ENCODE measurements at regions not wholly inside any gene's neighbourhood (a gene's known extent, or its start where the extent isn't known, plus 50 kb on each side); places are given as distances from the start of the nearest gene placed in this dataset.

- TF ChIP-seq PATZ1 (CRISPR knock-in tag; IDR thresholded peaks at IDR 0.05; ENCODE audit: borderline replicate concordance) (no peak), ESRRG (CRISPR knock-in tag; IDR thresholded peaks at IDR 0.05) (no peak)
These were observed 1002.9 kb upstream of the IGFBP7 start (continued) for GRCh38 chr4:58113126-58113525.

- no peak for TF ChIP-seq ZFP3 (CRISPR knock-in tag; IDR thresholded peaks at IDR 0.05)
- no peak for TF ChIP-seq ZNF565 (CRISPR knock-in tag; conservative IDR thresholded peaks at IDR 0.05; ENCODE audit: low read depth)
- no peak for TF ChIP-seq ISL1 (CRISPR knock-in tag; IDR thresholded peaks at IDR 0.05)
- TF ChIP-seq SNAI2 (CRISPR knock-in tag; IDR thresholded peaks at IDR 0.05): no peak
- TF ChIP-seq TCF4 (CRISPR knock-in tag; IDR thresholded peaks at IDR 0.05; ENCODE audit: borderline replicate concordance): no peak
- TF ChIP-seq CSDC2 (CRISPR knock-in tag; IDR thresholded peaks at IDR 0.05): no peak
- no peak for TF ChIP-seq ZNF8 (CRISPR knock-in tag; IDR thresholded peaks at IDR 0.05)
- TF ChIP-seq CREB5 (CRISPR knock-in tag; IDR thresholded peaks at IDR 0.05; ENCODE audit: low read depth): no peak
- TF ChIP-seq OSR1 (CRISPR knock-in tag; IDR thresholded peaks at IDR 0.05): no peak
- TF ChIP-seq TOX (CRISPR knock-in tag; IDR thresholded peaks at IDR 0.05; ENCODE audit: borderline replicate concordance): no peak
- no peak for TF ChIP-seq PPARA (CRISPR knock-in tag; IDR thresholded peaks at IDR 0.05; ENCODE audit: borderline replicate concordance)
- TF ChIP-seq ZFP30 (CRISPR knock-in tag; IDR thresholded peaks at IDR 0.05): no peak
- no peak for TF ChIP-seq ZNF70 (CRISPR knock-in tag; IDR thresholded peaks at IDR 0.05)
- TF ChIP-seq ZC3H10 (CRISPR knock-in tag; IDR thresholded peaks at IDR 0.05): no peak
- no peak for TF ChIP-seq BACH2 (CRISPR knock-in tag; IDR thresholded peaks at IDR 0.05; ENCODE audit: borderline replicate concordance)
- TF ChIP-seq RARB (CRISPR knock-in tag; IDR thresholded peaks at IDR 0.05): no peak
- TF ChIP-seq ESRRG (CRISPR knock-in tag; IDR thresholded peaks at IDR 0.05): no peak
- ATAC-seq: no peak
These were observed 1001.6 kb upstream of the IGFBP7 start for GRCh38 chr4:58111818-58112217.

- no peak for TF ChIP-seq ZNF565 (CRISPR knock-in tag; conservative IDR thresholded peaks at IDR 0.05; ENCODE audit: low read depth)
- TF ChIP-seq CSRNP3 (CRISPR knock-in tag; IDR thresholded peaks at IDR 0.05): no peak
- TF ChIP-seq OSR1 (CRISPR knock-in tag; IDR thresholded peaks at IDR 0.05): no peak
- TF ChIP-seq CSDC2 (CRISPR knock-in tag; IDR thresholded peaks at IDR 0.05): no peak
- TF ChIP-seq POU6F1 (CRISPR knock-in tag; IDR thresholded peaks at IDR 0.05; ENCODE audit: borderline replicate concordance, low read depth): no peak
- no peak for TF ChIP-seq ISL1 (CRISPR knock-in tag; IDR thresholded peaks at IDR 0.05)
- TF ChIP-seq ZFP3 (CRISPR knock-in tag; IDR thresholded peaks at IDR 0.05): no peak
- ATAC-seq: no peak
These were observed 983.2 kb upstream of the IGFBP7 start for GRCh38 chr4:58093352-58093751.

- ATAC-seq: no peak
- TF ChIP-seq ESRRG (CRISPR knock-in tag; IDR thresholded peaks at IDR 0.05) (no peak), ZFP30 (CRISPR knock-in tag; IDR thresholded peaks at IDR 0.05) (no peak), TOX (CRISPR knock-in tag; IDR thresholded peaks at IDR 0.05; ENCODE audit: borderline replicate concordance) (no peak), PATZ1 (CRISPR knock-in tag; IDR thresholded peaks at IDR 0.05; ENCODE audit: borderline replicate concordance) (no peak), CREB5 (CRISPR knock-in tag; IDR thresholded peaks at IDR 0.05; ENCODE audit: low read depth) (no peak), GLIS3 (CRISPR knock-in tag; IDR thresholded peaks at IDR 0.05) (no peak), ISL1 (CRISPR knock-in tag; IDR thresholded peaks at IDR 0.05) (no peak)
These were observed 980.4 kb upstream of the IGFBP7 start for GRCh38 chr4:58090539-58090938.

Measured in SK-N-SH treated with all-trans-retinoic acid at 6 μM for 48 hours (cell line).